Lung (tissue), 11 donors: ENCODE measurements at regions not wholly inside any gene's neighbourhood (a gene's known extent, or its start where the extent isn't known, plus 50 kb on each side); places are given as distances from the start of the nearest gene placed in this dataset.
"Not testable (repeated sequence)": the region's sequence is repeated elsewhere in the genome, so short reads cannot be mapped to it uniquely, and the experiment has no call there.

Source experiments
- ATAC-seq: fragments of 200-7000 bp; cut with Tn5 transposase; one replicate; pipeline ENCODE4 v1.9.1; 2020; ENCODE audit warnings: moderate number of reproducible peaks; ENCODE audit not compliant: insufficient read depth, low FRiP score
- DNase-seq, 3 donors: peaks; one replicate each; pipeline ENCODE4 v3.0.0-alpha.2; 2013 to 2017
- H3K27ac ChIP-seq, 2 donors: one replicate each; pipeline ENCODE4 v1.5.1; 2013; ENCODE audit warnings: mild to moderate bottlenecking in 2 of 2, moderate library complexity in 2 of 2, control low read depth in 1 of 2, inconsistent platforms in 1 of 2, low read depth in 1 of 2, low read length in 1 of 2
- H3K27me3 ChIP-seq, 3 donors: one replicate each; pipeline ENCODE4 v1.5.1; 2013; ENCODE audit warnings: low read length in 2 of 3; ENCODE audit not compliant: control insufficient read depth in 3 of 3, insufficient read depth in 3 of 3
- H3K36me3 ChIP-seq, 4 donors: one replicate each; pipeline ENCODE4 v1.5.1; 2013; ENCODE audit warnings: low read length in 4 of 4, mild to moderate bottlenecking in 1 of 4, moderate library complexity in 1 of 4; ENCODE audit not compliant: control insufficient read depth in 4 of 4, insufficient read depth in 4 of 4
- H3K4me1 ChIP-seq, 5 donors: one replicate each; pipeline ENCODE4 v1.5.1; 2013; ENCODE audit warnings: low read length in 5 of 5, mild to moderate bottlenecking in 2 of 5, moderate library complexity in 1 of 5; ENCODE audit not compliant: control insufficient read depth in 5 of 5, insufficient read depth in 5 of 5
- H3K4me3 ChIP-seq: one replicate; pipeline ENCODE4 v1.5.1; 2013; ENCODE audit warnings: mild to moderate bottlenecking, control low read depth, moderate library complexity
- H3K9ac ChIP-seq, 2 donors: one replicate each; pipeline ENCODE4 v1.5.1; 2013; ENCODE audit warnings: low read length in 2 of 2, control low read depth in 1 of 2; ENCODE audit not compliant: insufficient read depth in 1 of 2
- H3K9me3 ChIP-seq, 4 donors: one replicate each; pipeline ENCODE4 v1.5.1; 2013; ENCODE audit warnings: low read length in 3 of 4, mild to moderate bottlenecking in 1 of 4, moderate library complexity in 1 of 4; ENCODE audit not compliant: control insufficient read depth in 4 of 4, insufficient read depth in 3 of 4
- CTCF ChIP-seq: IDR thresholded peaks from 2 replicates; pipeline ENCODE4 v1.5.1; 2012; ENCODE audit warnings: mild to moderate bottlenecking; ENCODE audit errors: control extremely low read depth, extremely low read depth
- WGBS, 2 donors: extraction: QIAGEN DNeasy Blood & Tissue Kit; methylation state at CpG; one replicate each; pipeline ENCODE4 v1.1.7; 2013; 5-methylcytosine and 5-hydroxymethylcytosine counted together
- donor health status: control.
- donor health status: control.
- donor health status: Bipolar disorder and iron deficiency.
- donor health status: healthy.
- donor health status: DM: yes; HTN: yes; CAD: no.

GRCh38 chr10:45144326-45145070, 143.8 kb downstream of the ZNF22 start:
- H3K4me1 ChIP-seq = no peaks in the 10 kb centered on the region
- H3K4me3 ChIP-seq = no peak overlapping the region
- H3K9ac ChIP-seq = no peak overlapping the region
- TF ChIP-seq CTCF = no peak
- DNase-seq = no peak
- H3K36me3 ChIP-seq = no peaks in the 10 kb centered on the region
- 79 to 84% methylated on average over 3 of the region's 3 CpGs for WGBS, 2 donors
- no peaks in the 10 kb centered on the region for H3K9me3 ChIP-seq
- ATAC-seq = no peak
- H3K27me3 ChIP-seq = peaks cover 0 to 2% (median 0%) of the 10 kb centered on the region in 3 donors
- no peak overlapping the region for H3K27ac ChIP-seq

GRCh38 chr10:45145143-45145542, 144.4 kb downstream of the ZNF22 start:
- H3K9ac ChIP-seq, H3K4me3 ChIP-seq, H3K27ac ChIP-seq, H3K9me3 ChIP-seq, H3K36me3 ChIP-seq, H3K4me1 ChIP-seq, H3K27me3 ChIP-seq, ATAC-seq, DNase-seq: not testable (repeated sequence)
- 75 to 77% methylated on average over 1 of the region's 1 CpG for WGBS, 2 donors

- Histone ChIP-seq H3K9me3 (peaks cover 0 to 2% (median 0%) of the 10 kb centered on the region in 4 donors), H3K4me1 (no peaks in the 10 kb centered on the region), H3K4me3 (no peak overlapping the region), H3K36me3 (no peaks in the 10 kb centered on the region), H3K27ac (no peak overlapping the region), H3K9ac (no peak overlapping the region), H3K27me3 (peaks cover 0 to 2% (median 0%) of the 10 kb centered on the region in 3 donors)
- ATAC-seq (no peak), DNase-seq (no peak)
- WGBS, 2 donors = 41 to 50% methylated on average over 3 of the region's 3 CpGs
- TF ChIP-seq CTCF = no peak
Observed at GRCh38 chr10:45147000-45147399, 146.3 kb downstream of the ZNF22 start.

- no peak overlapping the region for H3K9ac ChIP-seq
Observed at GRCh38 chr10:45150997-45151396, 150.3 kb downstream of the ZNF22 start.

More at GRCh38 chr10:45150997-45151396, 150.3 kb downstream of the ZNF22 start:
- no peaks in the 10 kb centered on the region for H3K27me3 ChIP-seq
- no peak overlapping the region for H3K27ac ChIP-seq
- WGBS, 2 donors = 90 to 97% methylated on average over 9 of the region's 9 CpGs
- H3K4me3 ChIP-seq = no peak overlapping the region
- TF ChIP-seq CTCF = no peak
- H3K4me1 ChIP-seq = no peaks in the 10 kb centered on the region
- DNase-seq = no peak
- H3K36me3 ChIP-seq = no peaks in the 10 kb centered on the region
- H3K9me3 ChIP-seq = peaks cover 0 to 2% (median 0%) of the 10 kb centered on the region in 4 donors
- ATAC-seq = no peak
